HCT116 (cell line): ENCODE measurements at regions not wholly inside any gene's neighbourhood (a gene's known extent, or its start where the extent isn't known, plus 50 kb on each side); places are given as distances from the start of the nearest gene placed in this dataset.

ENCODE experiments used
- ATAC-seq: fragments of 200-7000 bp; cut with Tn5 transposase; 2 replicates; pipeline ENCODE4 v1.9.1; 2020; ENCODE audit warnings: mild to moderate bottlenecking, moderate library complexity
- BruUV-seq: library from RNA; stranded (reverse); fragments of 400-500 nt; replicated peaks from 2 replicates; lab custom pipeline; 2021; lab: Mats Ljungman, UMichigan
- CTCF ChIA-PET: fragments of 300-600 bp; sonication (Branson Sonifier 250); formaldehyde crosslinking; loops from one replicate; lab custom pipeline; 2021; ENCODE audit warnings: antibody characterized with exemption; lab: Charles Lee
- POLR2A ChIA-PET: fragments of 300-600, 350-600 bp; sonication (Branson Sonifier 250); formaldehyde crosslinking; loops from one replicate; lab custom pipeline; 2021; ENCODE audit warnings: antibody characterized with exemption; lab: Charles Lee
- RAD21 ChIA-PET, 2 experiments: fragments of 300-600 bp; sonication (Branson Sonifier 250); formaldehyde crosslinking; loops; one replicate each; lab custom pipeline; 2023; ENCODE audit warnings: low total read pairs in 2 of 2; ENCODE audit not compliant: uncharacterized antibody in 2 of 2, unreplicated experiment in 2 of 2, low non-redundant PET in 1 of 2; lab: Charles Lee
- DNase-seq: peaks from one replicate; pipeline ENCODE4 v3.0.0-alpha.2; 2010; ENCODE audit warnings: low read depth, low spot score
- H2AFZ ChIP-seq: fragments of 200-600 bp; shearing (Covaris generic), sonication (generic); 2 replicates; pipeline ENCODE4 v1.6.1; 2017; ENCODE audit warnings: low read depth, mixed run types, mixed read lengths, antibody characterized with exemption, low read length; ENCODE audit not compliant: poor library complexity, severe bottlenecking
- H3K27ac ChIP-seq: 2 replicates; pipeline ENCODE4 v1.5.1; 2012; ENCODE audit warnings: low read depth, low read length
- H3K27me3 ChIP-seq: fragments of 200-600 bp; sonication (generic); 2 replicates; pipeline ENCODE4 v1.6.1; 2016; ENCODE audit warnings: mixed run types, low read length, mixed read lengths; ENCODE audit not compliant: insufficient read depth
- H3K36me3 ChIP-seq, 2 experiments: fragments of 200-500 bp in 1 of 2; fragments of 200-600 bp in 1 of 2; sonication (Bioruptor generic) in 1 of 2; sonication (generic) in 1 of 2; 2 replicates each; pipeline versions ENCODE4 v1.5.1 to v1.6.1; 2014 to 2016; ENCODE audit warnings: low read length in 2 of 2, inconsistent platforms in 1 of 2, mixed read lengths in 1 of 2, mixed run types in 1 of 2; ENCODE audit not compliant: insufficient read depth in 2 of 2, control insufficient read depth in 1 of 2
- H3K4me1 ChIP-seq, 2 experiments: fragments of 200-600 bp in 1 of 2; sonication (generic) in 1 of 2; 2 replicates each; pipeline versions ENCODE4 v1.5.1 to v1.6.1; 2012 to 2017; ENCODE audit warnings: low read length in 2 of 2, inconsistent platforms in 1 of 2, mild to moderate bottlenecking in 1 of 2, mixed read lengths in 1 of 2, mixed run types in 1 of 2, moderate library complexity in 1 of 2; ENCODE audit not compliant: insufficient read depth in 2 of 2, control insufficient read depth in 1 of 2
- H3K4me2 ChIP-seq: fragments of 200-600 bp; sonication (generic); 2 replicates; pipeline ENCODE4 v1.6.1; 2017; ENCODE audit warnings: mixed run types, low read length, mixed read lengths
- H3K4me3 ChIP-seq, 2 experiments: fragments of 200-600 bp in 1 of 2; sonication (generic) in 1 of 2; replicated peaks in 1 of 2; 2 replicates each; pipeline ENCODE4 v1.5.1; 2011 to 2016; ENCODE audit warnings: low read length in 2 of 2, control low read depth in 1 of 2, low read depth in 1 of 2, mild to moderate bottlenecking in 1 of 2, mixed read lengths in 1 of 2, mixed run types in 1 of 2
- H3K79me2 ChIP-seq: fragments of 200-600 bp; sonication (generic); 2 replicates; pipeline ENCODE4 v1.6.1; 2017; ENCODE audit warnings: mild to moderate bottlenecking, mixed run types, low read length, moderate library complexity, mixed read lengths; ENCODE audit not compliant: insufficient read depth
- H3K9ac ChIP-seq: fragments of 200-600 bp; sonication (generic); 2 replicates; pipeline ENCODE4 v1.6.1; 2016; ENCODE audit warnings: low read length, mixed read lengths
- H3K9me2 ChIP-seq: fragments of 200-600 bp; sonication (generic), shearing (Covaris generic); 2 replicates; pipeline ENCODE4 v1.6.1; 2017; ENCODE audit warnings: mixed run types, mild to moderate bottlenecking, moderate library complexity; ENCODE audit not compliant: insufficient read depth
- H3K9me3 ChIP-seq, 2 experiments: fragments of 200-500 bp in 1 of 2; fragments of 200-600 bp in 1 of 2; sonication (Bioruptor generic) in 1 of 2; sonication (generic) in 1 of 2; 2 replicates each; pipeline ENCODE4 v1.6.1; 2014 to 2017; ENCODE audit warnings: low read length in 2 of 2, mixed read lengths in 2 of 2, inconsistent platforms in 1 of 2, low read depth in 1 of 2, mild to moderate bottlenecking in 1 of 2, mixed run types in 1 of 2, moderate library complexity in 1 of 2; ENCODE audit not compliant: control insufficient read depth in 1 of 2, insufficient read depth in 1 of 2
- H4K20me1 ChIP-seq: fragments of 200-600 bp; sonication (generic), shearing (Covaris generic); 2 replicates; pipeline ENCODE4 v1.6.1; 2017; ENCODE audit warnings: mixed run types, mild to moderate bottlenecking, moderate library complexity; ENCODE audit not compliant: insufficient read depth
- CBX3 ChIP-seq: IDR thresholded peaks from 2 replicates; pipeline ENCODE4 v1.6.1; 2012; ENCODE audit warnings: low read depth
- CEBPB ChIP-seq: IDR thresholded peaks from 2 replicates; pipeline ENCODE4 v1.6.1; 2012; ENCODE audit warnings: low read depth
- ELF1 ChIP-seq: IDR thresholded peaks from 2 replicates; pipeline ENCODE4 v1.6.1; 2012; ENCODE audit warnings: low read depth, borderline replicate concordance
- JUND ChIP-seq: IDR thresholded peaks from 2 replicates; pipeline ENCODE4 v1.6.1; 2012
- POLR2A ChIP-seq: IDR thresholded peaks from 2 replicates; pipeline ENCODE4 v1.7.0; 2011; ENCODE audit warnings: borderline replicate concordance; ENCODE audit not compliant: insufficient read depth, insufficient read length; ENCODE audit errors: extremely low read depth
- POLR2AphosphoS5 ChIP-seq: IDR thresholded peaks from 2 replicates; pipeline ENCODE4 v1.6.1; 2011; ENCODE audit warnings: mild to moderate bottlenecking, low read depth, low read length, moderate library complexity
- RAD21 ChIP-seq: IDR thresholded peaks from 2 replicates; pipeline ENCODE4 v1.6.1; 2012; ENCODE audit warnings: low read depth, mild to moderate bottlenecking
- SIN3A ChIP-seq: IDR thresholded peaks from 2 replicates; pipeline ENCODE4 v1.6.1; 2012; ENCODE audit warnings: low read depth
- SP1 ChIP-seq: IDR thresholded peaks from 2 replicates; pipeline ENCODE4 v1.6.1; 2012; ENCODE audit warnings: low read depth
- TCF7L2 ChIP-seq: IDR thresholded peaks from 2 replicates; pipeline ENCODE4 v1.7.0; 2011; ENCODE audit warnings: borderline replicate concordance, inconsistent platforms; ENCODE audit not compliant: insufficient read depth, insufficient read length; ENCODE audit errors: extremely low read depth
- ZNF274 ChIP-seq: fragments of 200-500 bp; sonication (Bioruptor generic); IDR thresholded peaks from 2 replicates; pipeline ENCODE4 v1.6.1; 2014; ENCODE audit warnings: mild to moderate bottlenecking, low read depth, low read length, inconsistent platforms
- intact Hi-C: fragments of 100-400 bp; cut with micrococcal nuclease; formaldehyde crosslinking; loops from 2 replicates; pipeline ENCODE4 v1.10.0; 2022
- TF ChIP-seq, protein P1 (sequence below): IDR thresholded peaks from 2 replicates; pipeline ENCODE4 v1.6.1; 2011; ENCODE audit warnings: mild to moderate bottlenecking, low read length, moderate library complexity; ENCODE audit not compliant: insufficient replicate concordance; ENCODE audit errors: extremely low read depth

- no peak for TF ChIP-seq RAD21
- no peak for TF ChIP-seq POLR2AphosphoS5
Observed at GRCh38 chr4:36794716-36795115, 449.8 kb upstream of the NWD2 start (continued).

GRCh38 chr4:36812149-36812548 lies 432.4 kb upstream of the NWD2 start:
- Histone ChIP-seq H3K9ac (no peak overlapping the region), H3K79me2 (no peaks in the 10 kb centered on the region), H3K9me2 (no peaks in the 10 kb centered on the region), H3K4me3 (no peak overlapping the region), H4K20me1 (no peaks in the 10 kb centered on the region), H3K27ac (no peak overlapping the region), H2AFZ (no peak overlapping the region), H3K9me3 (no peaks in the 10 kb centered on the region), H3K4me1 (peaks cover 0 to 10% of the 10 kb centered on the region in 2 experiments; a peak in 1 of 4 replicates), H3K4me2 (no peak overlapping the region), H3K27me3 (no peaks in the 10 kb centered on the region), H3K36me3 (no peaks in the 10 kb centered on the region)
- intact Hi-C loops: no loop called here
- RAD21 ChIA-PET: no interaction called here
- POLR2A ChIA-PET: no interaction called here
- no TSS peak for BruUV-seq
- ATAC-seq (no peak), DNase-seq (no peak)
- CTCF ChIA-PET: no interaction called here
- TF ChIP-seq CBX3 (no peak), SIN3A (no peak), RAD21 (no peak), TCF7L2 (no peak), ZNF274 (no peak), ELF1 (no peak), POLR2AphosphoS5 (no peak), JUND (no peak), POLR2A (no peak), CEBPB (no peak), SP1 (no peak)
- TF ChIP-seq, protein P1, sequence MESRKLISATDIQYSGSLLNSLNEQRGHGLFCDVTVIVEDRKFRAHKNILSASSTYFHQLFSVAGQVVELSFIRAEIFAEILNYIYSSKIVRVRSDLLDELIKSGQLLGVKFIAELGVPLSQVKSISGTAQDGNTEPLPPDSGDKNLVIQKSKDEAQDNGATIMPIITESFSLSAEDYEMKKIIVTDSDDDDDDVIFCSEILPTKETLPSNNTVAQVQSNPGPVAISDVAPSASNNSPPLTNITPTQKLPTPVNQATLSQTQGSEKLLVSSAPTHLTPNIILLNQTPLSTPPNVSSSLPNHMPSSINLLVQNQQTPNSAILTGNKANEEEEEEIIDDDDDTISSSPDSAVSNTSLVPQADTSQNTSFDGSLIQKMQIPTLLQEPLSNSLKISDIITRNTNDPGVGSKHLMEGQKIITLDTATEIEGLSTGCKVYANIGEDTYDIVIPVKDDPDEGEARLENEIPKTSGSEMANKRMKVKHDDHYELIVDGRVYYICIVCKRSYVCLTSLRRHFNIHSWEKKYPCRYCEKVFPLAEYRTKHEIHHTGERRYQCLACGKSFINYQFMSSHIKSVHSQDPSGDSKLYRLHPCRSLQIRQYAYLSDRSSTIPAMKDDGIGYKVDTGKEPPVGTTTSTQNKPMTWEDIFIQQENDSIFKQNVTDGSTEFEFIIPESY: no peak
